Chondrocyte (in vitro differentiated cells): ENCODE measurements at regions not wholly inside any gene's neighbourhood (a gene's known extent, or its start where the extent isn't known, plus 50 kb on each side); places are given as distances from the start of the nearest gene placed in this dataset.

ENCODE experiments used
- DNase-seq: peaks from one replicate; pipeline ENCODE4 v3.0.0; 2021; ENCODE audit warnings: mixed read lengths, low spot score
- H3K27ac Mint-ChIP-seq: one replicate; pipeline ENCODE4 v1.8.0; 2021; ENCODE audit warnings: mild to moderate bottlenecking, moderate library complexity, mixed read lengths; ENCODE audit not compliant: unreplicated experiment
- H3K27me3 Mint-ChIP-seq: 2 replicates; pipeline ENCODE4 v1.8.0; 2021; ENCODE audit warnings: low read depth, mixed read lengths
- H3K36me3 Mint-ChIP-seq: 2 replicates; pipeline ENCODE4 v1.8.0; 2021; ENCODE audit warnings: low read depth, mixed read lengths
- H3K4me1 Mint-ChIP-seq: 2 replicates; pipeline ENCODE4 v1.8.0; 2021; ENCODE audit warnings: low read depth, mild to moderate bottlenecking, mixed read lengths
- H3K4me3 Mint-ChIP-seq: one replicate; pipeline ENCODE4 v1.8.0; 2021; ENCODE audit warnings: mild to moderate bottlenecking, moderate library complexity, mixed read lengths; ENCODE audit not compliant: unreplicated experiment
- H3K9me3 Mint-ChIP-seq: 2 replicates; pipeline ENCODE4 v1.8.0; 2021; ENCODE audit warnings: low read depth, mixed read lengths
- CTCF ChIP-seq: fragments of 200-600 bp; sonication (generic); IDR thresholded peaks from 2 replicates; pipeline ENCODE4 v1.5.0; 2021; ENCODE audit warnings: antibody characterized with exemption, mild to moderate bottlenecking, moderate library complexity

GRCh38 chr2:45114221-45114955 lies 105.1 kb upstream of the SIX2 start:
- H3K27ac Mint-ChIP-seq = no peak overlapping the region
- H3K4me3 Mint-ChIP-seq = no peak overlapping the region
- peaks cover 6% of the 10 kb centered on the region for H3K4me1 Mint-ChIP-seq
- DNase-seq = no peak
- H3K36me3 Mint-ChIP-seq = no peaks in the 10 kb centered on the region
- no peaks in the 10 kb centered on the region for H3K9me3 Mint-ChIP-seq
- H3K27me3 Mint-ChIP-seq = no peaks in the 10 kb centered on the region
- no peak for TF ChIP-seq CTCF

- DNase-seq = no peak
- Mint-ChIP-seq H3K36me3 (no peaks in the 10 kb centered on the region), H3K4me3 (no peak overlapping the region), H3K9me3 (no peaks in the 10 kb centered on the region), H3K27ac (no peak overlapping the region), H3K4me1 (no peaks in the 10 kb centered on the region), H3K27me3 (no peaks in the 10 kb centered on the region)
- no peak for TF ChIP-seq CTCF
Measured at GRCh38 chr2:45112750-45113149, 103.5 kb upstream of the SIX2 start.

- Mint-ChIP-seq H3K27ac (no peak overlapping the region), H3K4me1 (no peaks in the 10 kb centered on the region), H3K36me3 (no peaks in the 10 kb centered on the region), H3K27me3 (no peaks in the 10 kb centered on the region), H3K4me3 (no peak overlapping the region), H3K9me3 (peaks cover 3% of the 10 kb centered on the region)
- DNase-seq = no peak
- TF ChIP-seq CTCF = no peak
Measured at GRCh38 chr2:45105050-45105582, 95.9 kb upstream of the SIX2 start.

GRCh38 chr2:45104429-45104828 lies 95.2 kb upstream of the SIX2 start:
- H3K27me3 Mint-ChIP-seq = no peaks in the 10 kb centered on the region
- no peaks in the 10 kb centered on the region for H3K36me3 Mint-ChIP-seq
- no peak for TF ChIP-seq CTCF
- H3K9me3 Mint-ChIP-seq = peaks cover 3% of the 10 kb centered on the region
- no peak overlapping the region for H3K27ac Mint-ChIP-seq
- H3K4me3 Mint-ChIP-seq = no peak overlapping the region
- H3K4me1 Mint-ChIP-seq = no peaks in the 10 kb centered on the region
- DNase-seq = no peak

GRCh38 chr2:45103351-45104345 lies 94.4 kb upstream of the SIX2 start:
- peaks cover 3% of the 10 kb centered on the region for H3K9me3 Mint-ChIP-seq
- no peak for DNase-seq
- no peak overlapping the region for H3K27ac Mint-ChIP-seq
- no peaks in the 10 kb centered on the region for H3K4me1 Mint-ChIP-seq
- no peaks in the 10 kb centered on the region for H3K27me3 Mint-ChIP-seq
- no peak for TF ChIP-seq CTCF
- no peak overlapping the region for H3K4me3 Mint-ChIP-seq
- no peaks in the 10 kb centered on the region for H3K36me3 Mint-ChIP-seq
